GM19043 (cell line): ENCODE measurements at regions not wholly inside any gene's neighbourhood (a gene's known extent, or its start where the extent isn't known, plus 50 kb on each side); places are given as distances from the start of the nearest gene placed in this dataset.
"Not testable (repeated sequence)": the region's sequence is repeated elsewhere in the genome, so short reads cannot be mapped to it uniquely, and the experiment has no call there.

Experiments
- ATAC-seq: cut with Tn5 transposase; IDR thresholded peaks from one replicate; pipeline ENCODE4 v1.9.1; 2021; ENCODE audit warnings: low read depth; ENCODE audit not compliant: unreplicated experiment

- no peak for ATAC-seq
Measured at GRCh38 chr7:46109437-46109836, 188.4 kb upstream of the IGFBP3 start.

GRCh38 chr7:46108272-46108671 lies 187.2 kb upstream of the IGFBP3 start:
- no peak for ATAC-seq

GRCh38 chr7:46107610-46108217 lies 186.6 kb upstream of the IGFBP3 start:
- no peak for ATAC-seq

- ATAC-seq, result no peak
Measured at GRCh38 chr7:46100521-46100920, 179.4 kb upstream of the IGFBP3 start.

- no peak for ATAC-seq
Measured at GRCh38 chr7:46099076-46099475, 178.0 kb upstream of the IGFBP3 start.

GRCh38 chr7:46091071-46091470 lies 170.0 kb upstream of the IGFBP3 start:
- no peak for ATAC-seq

GRCh38 chr7:46089281-46089680 lies 168.2 kb upstream of the IGFBP3 start:
- no peak for ATAC-seq

- not testable (repeated sequence) for ATAC-seq
Measured at GRCh38 chr7:46088486-46088885, 167.4 kb upstream of the IGFBP3 start.

GRCh38 chr7:46080595-46081159 lies 159.6 kb upstream of the IGFBP3 start:
- ATAC-seq, result no peak

GRCh38 chr7:46079421-46079820 lies 158.3 kb upstream of the IGFBP3 start:
- no peak for ATAC-seq

- no peak for ATAC-seq
Measured at GRCh38 chr7:46076527-46076926, 155.5 kb upstream of the IGFBP3 start.

GRCh38 chr7:46072722-46073121 lies 151.7 kb upstream of the IGFBP3 start:
- ATAC-seq, result no peak

- ATAC-seq, result no peak
Measured at GRCh38 chr7:46071601-46072000, 150.5 kb upstream of the IGFBP3 start.

GRCh38 chr7:46071076-46071475 lies 150.0 kb upstream of the IGFBP3 start:
- no peak for ATAC-seq

GRCh38 chr7:46068159-46068558 lies 147.1 kb upstream of the IGFBP3 start:
- no peak for ATAC-seq

GRCh38 chr7:46059308-46060020 lies 138.4 kb upstream of the IGFBP3 start:
- no peak for ATAC-seq

- no peak for ATAC-seq
Measured at GRCh38 chr7:46058086-46058823, 137.2 kb upstream of the IGFBP3 start.

- no peak for ATAC-seq
Measured at GRCh38 chr7:46054915-46055314, 133.8 kb upstream of the IGFBP3 start.

- ATAC-seq, result no peak
Measured at GRCh38 chr7:46054272-46054671, 133.2 kb upstream of the IGFBP3 start.

- ATAC-seq, result no peak
Measured at GRCh38 chr7:46047581-46047980, 126.5 kb upstream of the IGFBP3 start.

GRCh38 chr7:46043338-46043737 lies 122.3 kb upstream of the IGFBP3 start:
- ATAC-seq, result not testable (repeated sequence)
